ENCODE measurements at regions not wholly inside any gene's neighbourhood (a gene's known extent, or its start where the extent isn't known, plus 50 kb on each side); places are given as distances from the start of the nearest gene placed in this dataset.
A peak's percentile ranks its signal among the peaks of the same experiment; 100 is the strongest.

- TF ChIP-seq CTCF (conservative IDR thresholded peaks at IDR 0.05): peak; percentile 87
- H3K27ac ChIP-seq: no peak overlapping the region
These were observed 54.0 kb upstream of the ABHD2 start for GRCh38 chr15:89034305-89034704.

GRCh38 chr15:89035150-89035549 lies 53.1 kb upstream of the ABHD2 start:
- H3K27ac ChIP-seq: no peak overlapping the region
- TF ChIP-seq CTCF (conservative IDR thresholded peaks at IDR 0.05): no peak

- no peak for TF ChIP-seq CTCF (conservative IDR thresholded peaks at IDR 0.05)
- no peak overlapping the region for H3K27ac ChIP-seq
These were observed 52.6 kb upstream of the ABHD2 start for GRCh38 chr15:89035658-89036057.

GRCh38 chr15:89038146-89038545 lies 50.1 kb upstream of the ABHD2 start:
- TF ChIP-seq CTCF (conservative IDR thresholded peaks at IDR 0.05): no peak
- H3K27ac ChIP-seq: no peak overlapping the region

All from VCaP (cell line).